ENCODE measurements at regions not wholly inside any gene's neighbourhood (a gene's known extent, or its start where the extent isn't known, plus 50 kb on each side); places are given as distances from the start of the nearest gene placed in this dataset.

DNA sequence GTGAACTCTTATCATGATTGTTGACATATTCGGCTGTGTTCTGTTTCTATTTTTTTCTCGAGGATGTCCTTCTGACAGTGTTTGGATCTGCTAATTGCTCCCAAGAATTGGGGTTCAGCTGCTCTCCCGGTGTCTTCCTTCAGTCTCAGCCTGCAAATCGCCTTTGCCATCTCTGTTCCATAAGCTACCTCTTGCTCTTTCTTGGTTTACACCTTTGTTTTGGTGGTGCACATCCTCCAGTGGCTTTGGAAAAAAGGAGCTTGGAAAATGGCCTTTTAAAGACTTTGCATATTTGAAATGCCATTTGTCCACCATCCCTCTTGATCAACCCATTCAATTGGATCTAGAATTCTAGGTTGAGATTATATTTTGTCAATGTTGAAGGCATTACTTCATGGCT is 137.2 kb downstream of the URI1 start:
- H3K27me3 Mint-ChIP-seq, result peaks cover 8% of the 10 kb centered on the region
- no peak overlapping the region for H3K4me3 Mint-ChIP-seq
- Histone ChIP-seq H3K4me2 (replicated peaks; ENCODE audit: low read depth, low read length, poor library complexity, severe bottlenecking) (no peak overlapping the region), H3K9me3 (ENCODE audit: control extremely low read depth in 1 of 3, control insufficient read depth in 2 of 3, insufficient read depth in 1 of 3, low read length in 2 of 3) (peaks cover 0 to 15% (median 0%) of the 10 kb centered on the region in 3 donors), H3K36me3 (replicated peaks in 1 of 2; ENCODE audit: control extremely low read depth in 1 of 2, control insufficient read depth in 1 of 2, extremely low read depth in 1 of 2, insufficient read depth in 2 of 2, low read length in 1 of 2) (no peaks in the 10 kb centered on the region), H3K4me3 (ENCODE audit: control extremely low read depth in 1 of 5, extremely low read depth in 1 of 5, insufficient read depth in 1 of 5, low read depth in 2 of 5, low read length in 4 of 5) (no peak overlapping the region), H4K20me1 (ENCODE audit: control insufficient read depth, insufficient read depth, low read length, poor library complexity, severe bottlenecking) (no peaks in the 10 kb centered on the region), H3K27me3 (replicated peaks in 1 of 4; ENCODE audit: control extremely low read depth in 1 of 4, control insufficient read depth in 3 of 4, insufficient read depth in 4 of 4, low read length in 3 of 4) (peaks cover 0 to 6% (median 0%) of the 10 kb centered on the region in 4 experiments), H3K27ac (ENCODE audit: low read length in 2 of 2) (no peak overlapping the region), H3K4me1 (ENCODE audit: control insufficient read depth in 2 of 2, insufficient read depth in 2 of 2, low read length in 2 of 2) (no peaks in the 10 kb centered on the region), H2AFZ (ENCODE audit: insufficient read depth, low read depth, low read length, poor library complexity, severe bottlenecking) (no peak overlapping the region), H3K9ac (ENCODE audit: low read length) (no peak overlapping the region), H3K79me2 (ENCODE audit: control insufficient read depth, insufficient read depth, low read length) (no peaks in the 10 kb centered on the region)
- CTCF ChIA-PET, result no interaction called here
- intact Hi-C loops (cut with micrococcal nuclease), result no loop called here
- no peaks in the 10 kb centered on the region for H3K4me1 Mint-ChIP-seq
- WGBS (ENCODE audit: insufficient coverage), result 93% methylated on average over 3 of the region's 4 CpGs
- DNase-seq (no peak), ATAC-seq (ENCODE audit: low read depth) (no peak)
- POLR2A ChIA-PET, result no interaction called here
- no peak overlapping the region for H3K27ac Mint-ChIP-seq
- no peaks in the 10 kb centered on the region for H3K9me3 Mint-ChIP-seq (ENCODE audit: insufficient read depth)
- TF ChIP-seq, protein P1, sequence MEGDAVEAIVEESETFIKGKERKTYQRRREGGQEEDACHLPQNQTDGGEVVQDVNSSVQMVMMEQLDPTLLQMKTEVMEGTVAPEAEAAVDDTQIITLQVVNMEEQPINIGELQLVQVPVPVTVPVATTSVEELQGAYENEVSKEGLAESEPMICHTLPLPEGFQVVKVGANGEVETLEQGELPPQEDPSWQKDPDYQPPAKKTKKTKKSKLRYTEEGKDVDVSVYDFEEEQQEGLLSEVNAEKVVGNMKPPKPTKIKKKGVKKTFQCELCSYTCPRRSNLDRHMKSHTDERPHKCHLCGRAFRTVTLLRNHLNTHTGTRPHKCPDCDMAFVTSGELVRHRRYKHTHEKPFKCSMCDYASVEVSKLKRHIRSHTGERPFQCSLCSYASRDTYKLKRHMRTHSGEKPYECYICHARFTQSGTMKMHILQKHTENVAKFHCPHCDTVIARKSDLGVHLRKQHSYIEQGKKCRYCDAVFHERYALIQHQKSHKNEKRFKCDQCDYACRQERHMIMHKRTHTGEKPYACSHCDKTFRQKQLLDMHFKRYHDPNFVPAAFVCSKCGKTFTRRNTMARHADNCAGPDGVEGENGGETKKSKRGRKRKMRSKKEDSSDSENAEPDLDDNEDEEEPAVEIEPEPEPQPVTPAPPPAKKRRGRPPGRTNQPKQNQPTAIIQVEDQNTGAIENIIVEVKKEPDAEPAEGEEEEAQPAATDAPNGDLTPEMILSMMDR (IDR thresholded peaks at IDR 0.05), result no peak
- no peak for TF ChIP-seq EZH2 (IDR thresholded peaks at IDR 0.05; ENCODE audit: borderline replicate concordance, insufficient read depth, low read depth, low read length, poor library complexity, severe bottlenecking)

DNA sequence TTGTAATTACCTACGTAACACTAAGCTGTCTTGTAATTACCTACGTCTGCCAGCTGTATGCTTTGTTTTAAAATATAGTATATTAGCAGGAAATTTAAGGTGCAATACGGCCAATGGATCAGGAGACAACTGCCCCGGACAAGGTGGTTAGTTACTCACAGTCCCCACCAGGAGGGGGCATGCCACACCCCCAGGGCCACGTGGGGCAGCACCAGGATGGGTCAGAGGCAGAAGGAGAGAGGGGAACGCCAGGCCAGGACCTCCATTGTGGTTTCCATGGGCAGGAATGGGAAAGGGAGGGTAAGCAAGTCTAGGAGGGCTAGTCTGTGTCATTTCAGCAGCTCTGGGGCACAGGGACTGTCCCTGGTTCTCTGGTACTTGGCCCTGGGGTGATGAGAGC is 140.1 kb downstream of the URI1 start:
- Histone ChIP-seq H2AFZ (ENCODE audit: insufficient read depth, low read depth, low read length, poor library complexity, severe bottlenecking) (no peak overlapping the region), H3K4me2 (replicated peaks; ENCODE audit: low read depth, low read length, poor library complexity, severe bottlenecking) (no peak overlapping the region), H3K9me3 (ENCODE audit: control extremely low read depth in 1 of 3, control insufficient read depth in 2 of 3, insufficient read depth in 1 of 3, low read length in 2 of 3) (peaks cover 0 to 10% (median 0%) of the 10 kb centered on the region in 3 donors), H3K27ac (ENCODE audit: low read length in 2 of 2) (no peak overlapping the region), H3K4me3 (ENCODE audit: control extremely low read depth in 1 of 5, extremely low read depth in 1 of 5, insufficient read depth in 1 of 5, low read depth in 2 of 5, low read length in 4 of 5) (no peak overlapping the region), H3K9ac (ENCODE audit: low read length) (no peak overlapping the region), H3K36me3 (replicated peaks in 1 of 2; ENCODE audit: control extremely low read depth in 1 of 2, control insufficient read depth in 1 of 2, extremely low read depth in 1 of 2, insufficient read depth in 2 of 2, low read length in 1 of 2) (no peaks in the 10 kb centered on the region), H4K20me1 (ENCODE audit: control insufficient read depth, insufficient read depth, low read length, poor library complexity, severe bottlenecking) (no peaks in the 10 kb centered on the region), H3K4me1 (ENCODE audit: control insufficient read depth in 2 of 2, insufficient read depth in 2 of 2, low read length in 2 of 2) (no peaks in the 10 kb centered on the region), H3K27me3 (replicated peaks in 1 of 4; ENCODE audit: control extremely low read depth in 1 of 4, control insufficient read depth in 3 of 4, insufficient read depth in 4 of 4, low read length in 3 of 4) (no peaks in the 10 kb centered on the region), H3K79me2 (ENCODE audit: control insufficient read depth, insufficient read depth, low read length) (no peaks in the 10 kb centered on the region)
- H3K27ac Mint-ChIP-seq, result no peak overlapping the region
- H3K4me1 Mint-ChIP-seq, result no peaks in the 10 kb centered on the region
- H3K4me3 Mint-ChIP-seq, result no peak overlapping the region
- 83% methylated on average over 4 of the region's 6 CpGs for WGBS (ENCODE audit: insufficient coverage)
- TF ChIP-seq, protein P1 (IDR thresholded peaks at IDR 0.05), result no peak
- TF ChIP-seq EZH2 (IDR thresholded peaks at IDR 0.05; ENCODE audit: borderline replicate concordance, insufficient read depth, low read depth, low read length, poor library complexity, severe bottlenecking), result no peak
- CTCF ChIA-PET, result no interaction called here
- ATAC-seq (ENCODE audit: low read depth), result no peak
- POLR2A ChIA-PET, result no interaction called here
- no peak for DNase-seq
- intact Hi-C loops (cut with micrococcal nuclease), result no loop called here
- peaks cover 5% of the 10 kb centered on the region for H3K27me3 Mint-ChIP-seq
- no peaks in the 10 kb centered on the region for H3K9me3 Mint-ChIP-seq (ENCODE audit: insufficient read depth)
